ENCODE measurements at regions not wholly inside any gene's neighbourhood (a gene's known extent, or its start where the extent isn't known, plus 50 kb on each side); places are given as distances from the start of the nearest gene placed in this dataset.

- H3K4me3 ChIP-seq (ENCODE audit: low read depth, low read length) = no peak overlapping the region
- DNase-seq (ENCODE audit: low read depth) = peak; percentile 83
- no peak for TF ChIP-seq CTCF (conservative IDR thresholded peaks at IDR 0.05; ENCODE audit: low read depth, low read length)
These were observed 351.0 kb downstream of the PRELID2 start for GRCh38 chr5:145484158-145484557.

GRCh38 chr5:145483212-145483611, 351.9 kb downstream of the PRELID2 start:
- no peak overlapping the region for H3K4me3 ChIP-seq (ENCODE audit: low read depth, low read length)

GRCh38 chr5:145479857-145480256, 355.3 kb downstream of the PRELID2 start:
- no peak for TF ChIP-seq CTCF (conservative IDR thresholded peaks at IDR 0.05; ENCODE audit: low read depth, low read length)
- H3K4me3 ChIP-seq (ENCODE audit: low read depth, low read length) = no peak overlapping the region
- no peak for DNase-seq (ENCODE audit: low read depth)

More at GRCh38 chr5:145483212-145483611, 351.9 kb downstream of the PRELID2 start:
- no peak for TF ChIP-seq CTCF (conservative IDR thresholded peaks at IDR 0.05; ENCODE audit: low read depth, low read length)
- DNase-seq (ENCODE audit: low read depth) = no peak

GRCh38 chr5:145479271-145479670, 355.9 kb downstream of the PRELID2 start:
- no peak overlapping the region for H3K4me3 ChIP-seq (ENCODE audit: low read depth, low read length)
- no peak for TF ChIP-seq CTCF (conservative IDR thresholded peaks at IDR 0.05; ENCODE audit: low read depth, low read length)
- DNase-seq (ENCODE audit: low read depth) = no peak

- no peak overlapping the region for H3K4me3 ChIP-seq (ENCODE audit: low read depth, low read length)
- no peak for DNase-seq (ENCODE audit: low read depth)
- TF ChIP-seq CTCF (conservative IDR thresholded peaks at IDR 0.05; ENCODE audit: low read depth, low read length) = no peak
These were observed 356.5 kb downstream of the PRELID2 start for GRCh38 chr5:145478651-145479050.

- H3K4me3 ChIP-seq (ENCODE audit: low read depth, low read length) = no peak overlapping the region
- no peak for TF ChIP-seq CTCF (conservative IDR thresholded peaks at IDR 0.05; ENCODE audit: low read depth, low read length)
- DNase-seq (ENCODE audit: low read depth) = no peak
These were observed 362.0 kb downstream of the PRELID2 start for GRCh38 chr5:145473042-145473642.
